Ovary (tissue), 3 donors: ENCODE measurements at regions not wholly inside any gene's neighbourhood (a gene's known extent, or its start where the extent isn't known, plus 50 kb on each side); places are given as distances from the start of the nearest gene placed in this dataset.

Experiments
- EP300 ChIP-seq: sonication (generic); formaldehyde crosslinking; IDR thresholded peaks from one replicate; pipeline ENCODE4 v1.6.1; 2017; ENCODE audit warnings: antibody characterized with exemption
- POLR2A ChIP-seq: fragments of 450-650 bp; IDR thresholded peaks from one replicate; pipeline ENCODE4 v1.6.1; 2017; ENCODE audit warnings: antibody characterized with exemption, mild to moderate bottlenecking, moderate library complexity
- TF ChIP-seq, protein P1 (sequence below), 3 donors: fragments of 450-650 bp in 2 of 3; fragments of 200-600 bp in 1 of 3; IDR thresholded peaks; one replicate each; pipeline versions ENCODE4 v1.5.1 to v1.8.0; 2016 to 2022; ENCODE audit warnings: antibody characterized with exemption in 3 of 3, mild to moderate bottlenecking in 1 of 3
- donor health status: DM: no; HTN: no; CAD: no.

DNA sequence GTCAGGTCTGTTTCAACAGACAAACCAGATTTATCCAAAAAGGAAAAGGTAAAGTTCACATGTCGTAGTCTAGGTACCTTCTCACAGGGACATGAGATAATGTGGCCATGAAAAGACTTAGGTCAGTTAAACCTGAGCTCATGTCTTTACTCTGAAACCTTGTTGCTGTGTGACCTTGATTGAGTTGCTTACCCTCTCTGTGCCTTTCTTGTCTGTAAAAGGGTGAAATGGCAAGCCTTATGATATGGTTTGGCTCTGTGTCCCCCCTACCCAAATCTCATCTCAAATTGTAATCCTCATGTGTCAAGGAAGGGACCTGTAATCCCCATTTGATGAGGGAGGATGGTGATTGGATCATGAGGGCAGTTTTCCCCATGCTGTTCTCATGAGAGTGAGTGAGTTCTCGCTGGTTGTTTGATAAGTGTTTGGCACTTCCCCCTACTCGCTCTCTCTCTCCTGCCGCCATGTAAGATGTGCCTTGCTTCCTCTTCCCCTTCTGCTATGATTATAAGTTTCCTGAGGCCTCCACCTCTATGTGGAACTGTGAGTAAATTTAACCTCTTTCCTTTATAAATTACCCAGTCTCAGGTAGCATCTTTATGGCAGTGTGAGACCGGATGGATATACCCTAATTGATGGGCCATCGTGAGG lies 299.8 kb downstream of the ADGRD1 start:
- no peak for TF ChIP-seq EP300
- TF ChIP-seq, protein P1, sequence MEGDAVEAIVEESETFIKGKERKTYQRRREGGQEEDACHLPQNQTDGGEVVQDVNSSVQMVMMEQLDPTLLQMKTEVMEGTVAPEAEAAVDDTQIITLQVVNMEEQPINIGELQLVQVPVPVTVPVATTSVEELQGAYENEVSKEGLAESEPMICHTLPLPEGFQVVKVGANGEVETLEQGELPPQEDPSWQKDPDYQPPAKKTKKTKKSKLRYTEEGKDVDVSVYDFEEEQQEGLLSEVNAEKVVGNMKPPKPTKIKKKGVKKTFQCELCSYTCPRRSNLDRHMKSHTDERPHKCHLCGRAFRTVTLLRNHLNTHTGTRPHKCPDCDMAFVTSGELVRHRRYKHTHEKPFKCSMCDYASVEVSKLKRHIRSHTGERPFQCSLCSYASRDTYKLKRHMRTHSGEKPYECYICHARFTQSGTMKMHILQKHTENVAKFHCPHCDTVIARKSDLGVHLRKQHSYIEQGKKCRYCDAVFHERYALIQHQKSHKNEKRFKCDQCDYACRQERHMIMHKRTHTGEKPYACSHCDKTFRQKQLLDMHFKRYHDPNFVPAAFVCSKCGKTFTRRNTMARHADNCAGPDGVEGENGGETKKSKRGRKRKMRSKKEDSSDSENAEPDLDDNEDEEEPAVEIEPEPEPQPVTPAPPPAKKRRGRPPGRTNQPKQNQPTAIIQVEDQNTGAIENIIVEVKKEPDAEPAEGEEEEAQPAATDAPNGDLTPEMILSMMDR (IDR thresholded peaks at IDR 0.05), result no peak
- TF ChIP-seq POLR2A, result no peak
